Fibroblast of lung (primary cell): ENCODE measurements at regions not wholly inside any gene's neighbourhood (a gene's known extent, or its start where the extent isn't known, plus 50 kb on each side); places are given as distances from the start of the nearest gene placed in this dataset.

Source experiments
- EZH2 ChIP-seq: IDR thresholded peaks from 2 replicates; pipeline ENCODE4 v1.5.1; 2012; ENCODE audit warnings: low read length, control low read depth, mild to moderate bottlenecking; ENCODE audit errors: missing control alignments
- TF ChIP-seq, protein P1 (sequence below), 2 donors: IDR thresholded peaks in 1 of 2; conservative IDR thresholded peaks in 1 of 2; 1 replicate in 1 of 2; 2 replicates in 1 of 2; pipeline ENCODE4 v1.5.1; 2011 to 2012; ENCODE audit warnings: low read length in 2 of 2, control low read depth in 1 of 2, inconsistent platforms in 1 of 2, low read depth in 1 of 2, mild to moderate bottlenecking in 1 of 2

- TF ChIP-seq, protein P1, sequence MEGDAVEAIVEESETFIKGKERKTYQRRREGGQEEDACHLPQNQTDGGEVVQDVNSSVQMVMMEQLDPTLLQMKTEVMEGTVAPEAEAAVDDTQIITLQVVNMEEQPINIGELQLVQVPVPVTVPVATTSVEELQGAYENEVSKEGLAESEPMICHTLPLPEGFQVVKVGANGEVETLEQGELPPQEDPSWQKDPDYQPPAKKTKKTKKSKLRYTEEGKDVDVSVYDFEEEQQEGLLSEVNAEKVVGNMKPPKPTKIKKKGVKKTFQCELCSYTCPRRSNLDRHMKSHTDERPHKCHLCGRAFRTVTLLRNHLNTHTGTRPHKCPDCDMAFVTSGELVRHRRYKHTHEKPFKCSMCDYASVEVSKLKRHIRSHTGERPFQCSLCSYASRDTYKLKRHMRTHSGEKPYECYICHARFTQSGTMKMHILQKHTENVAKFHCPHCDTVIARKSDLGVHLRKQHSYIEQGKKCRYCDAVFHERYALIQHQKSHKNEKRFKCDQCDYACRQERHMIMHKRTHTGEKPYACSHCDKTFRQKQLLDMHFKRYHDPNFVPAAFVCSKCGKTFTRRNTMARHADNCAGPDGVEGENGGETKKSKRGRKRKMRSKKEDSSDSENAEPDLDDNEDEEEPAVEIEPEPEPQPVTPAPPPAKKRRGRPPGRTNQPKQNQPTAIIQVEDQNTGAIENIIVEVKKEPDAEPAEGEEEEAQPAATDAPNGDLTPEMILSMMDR (conservative IDR thresholded peaks at IDR 0.05 in 1 of 2, IDR thresholded peaks at IDR 0.05 in 1 of 2; ENCODE audit: low read depth in 1 of 2, low read length in 2 of 2): no peak
- TF ChIP-seq EZH2: no peak
Observed at GRCh38 chr1:193916452-193916851, 730.0 kb upstream of the B3GALT2 start.
